CD4-positive, CD25-positive, alpha-beta regulatory T cell (primary cell): ENCODE measurements at regions not wholly inside any gene's neighbourhood (a gene's known extent, or its start where the extent isn't known, plus 50 kb on each side); places are given as distances from the start of the nearest gene placed in this dataset.
A peak's percentile ranks its signal among the peaks of the same experiment; 100 is the strongest.

Source experiments
- ATAC-seq, 2 donors: fragments of 150-1000 bp; cut with Tn5 transposase; one replicate each; pipeline ENCODE4 v1.10.0; 2021; ENCODE audit warnings: low read depth in 2 of 2, moderate number of reproducible peaks in 2 of 2, moderate library complexity in 1 of 2
- DNase-seq, 3 donors: peaks; one replicate each; pipeline versions ENCODE4 v3.0.0 to v3.0.0-alpha.2; 2012 to 2022; ENCODE audit warnings: mixed read lengths in 1 of 3
- H3K27ac ChIP-seq: one replicate; pipeline ENCODE4 v1.7.0; 2013; ENCODE audit warnings: mild to moderate bottlenecking, low read length; ENCODE audit not compliant: insufficient read depth, poor library complexity, severe bottlenecking
- H3K27me3 ChIP-seq: one replicate; pipeline ENCODE4 v1.7.0; 2013; ENCODE audit warnings: low read length; ENCODE audit not compliant: control insufficient read depth, insufficient read depth
- H3K36me3 ChIP-seq: one replicate; pipeline ENCODE4 v1.7.0; 2013; ENCODE audit warnings: mild to moderate bottlenecking, low read length, moderate library complexity; ENCODE audit not compliant: control insufficient read depth, insufficient read depth
- H3K4me1 ChIP-seq: 2 replicates; pipeline ENCODE4 v1.7.0; 2013; ENCODE audit warnings: mild to moderate bottlenecking, low read length; ENCODE audit not compliant: insufficient read depth, control insufficient read depth, poor library complexity, severe bottlenecking
- H3K4me3 ChIP-seq: one replicate; pipeline ENCODE4 v1.7.0; 2013; ENCODE audit warnings: low read depth, mild to moderate bottlenecking, low read length, moderate library complexity
- H3K9me3 ChIP-seq, 2 experiments: 1 replicate in 1 of 2; 2 replicates in 1 of 2; pipeline ENCODE4 v1.7.0; 2013; ENCODE audit warnings: low read length in 2 of 2, mild to moderate bottlenecking in 1 of 2, moderate library complexity in 1 of 2; ENCODE audit not compliant: control insufficient read depth in 2 of 2
- H3K27ac Mint-ChIP-seq, 3 donors: one replicate each; pipeline ENCODE4 v1.8.0; 2020 to 2022; ENCODE audit warnings: mild to moderate bottlenecking in 3 of 3, mixed read lengths in 3 of 3, moderate library complexity in 2 of 3
- H3K27me3 Mint-ChIP-seq: one replicate; pipeline ENCODE4 v1.8.0; 2022; ENCODE audit warnings: mild to moderate bottlenecking, mixed read lengths
- H3K36me3 Mint-ChIP-seq: one replicate; pipeline ENCODE4 v1.8.0; 2020; ENCODE audit warnings: mixed read lengths
- H3K4me1 Mint-ChIP-seq, 4 donors: one replicate each; pipeline ENCODE4 v1.8.0; 2020 to 2022; ENCODE audit warnings: mixed read lengths in 4 of 4, mild to moderate bottlenecking in 1 of 4
- H3K4me3 Mint-ChIP-seq, 4 donors: one replicate each; pipeline ENCODE4 v1.8.0; 2020 to 2022; ENCODE audit warnings: mild to moderate bottlenecking in 4 of 4, mixed read lengths in 4 of 4, moderate library complexity in 3 of 4
- H3K9me3 Mint-ChIP-seq, 7 donors: one replicate each; pipeline ENCODE4 v1.8.0; 2020 to 2022; ENCODE audit warnings: mixed read lengths in 7 of 7, mild to moderate bottlenecking in 3 of 7, moderate library complexity in 2 of 7

- no peaks in the 10 kb centered on the region for H3K36me3 ChIP-seq
- H3K27ac ChIP-seq = no peak overlapping the region
- no peaks in the 10 kb centered on the region for H3K4me1 ChIP-seq
- H3K4me3 ChIP-seq = no peak overlapping the region
- ATAC-seq = no peak
- Mint-ChIP-seq H3K27ac (no peak overlapping the region), H3K4me1 (no peaks in the 10 kb centered on the region), H3K9me3 (no peaks in the 10 kb centered on the region), H3K4me3 (no peak overlapping the region), H3K27me3 (peaks cover 12% of the 10 kb centered on the region), H3K36me3 (no peaks in the 10 kb centered on the region)
- peak in 2 of 3 donors; percentile 4 to 46 for DNase-seq
- no peaks in the 10 kb centered on the region for H3K27me3 ChIP-seq
- no peaks in the 10 kb centered on the region for H3K9me3 ChIP-seq
These were observed 73.3 kb downstream of the TASL start for GRCh38 chrX:30504309-30504708.

GRCh38 chrX:30495468-30495867 lies 82.1 kb downstream of the TASL start:
- ATAC-seq = no peak
- Mint-ChIP-seq H3K36me3 (no peaks in the 10 kb centered on the region), H3K4me1 (no peaks in the 10 kb centered on the region), H3K27me3 (peaks cover 5% of the 10 kb centered on the region), H3K9me3 (peaks cover 0 to 3% (median 0%) of the 10 kb centered on the region in 7 donors), H3K4me3 (no peak overlapping the region), H3K27ac (no peak overlapping the region)
- Histone ChIP-seq H3K27ac (no peak overlapping the region), H3K4me1 (no peaks in the 10 kb centered on the region), H3K36me3 (no peaks in the 10 kb centered on the region), H3K9me3 (no peaks in the 10 kb centered on the region), H3K4me3 (no peak overlapping the region), H3K27me3 (no peaks in the 10 kb centered on the region)
- no peak for DNase-seq

- Histone ChIP-seq H3K9me3 (no peaks in the 10 kb centered on the region), H3K27ac (no peak overlapping the region), H3K4me3 (no peak overlapping the region), H3K36me3 (no peaks in the 10 kb centered on the region), H3K27me3 (no peaks in the 10 kb centered on the region), H3K4me1 (no peaks in the 10 kb centered on the region)
- H3K27ac Mint-ChIP-seq = no peak overlapping the region
- ATAC-seq = no peak
- H3K4me3 Mint-ChIP-seq = no peak overlapping the region
- no peaks in the 10 kb centered on the region for H3K4me1 Mint-ChIP-seq
- H3K36me3 Mint-ChIP-seq = no peaks in the 10 kb centered on the region
- peaks cover 5% of the 10 kb centered on the region for H3K27me3 Mint-ChIP-seq
- H3K9me3 Mint-ChIP-seq = peaks cover 0 to under 1% (median 0%) of the 10 kb centered on the region in 7 donors
- DNase-seq = no peak
These were observed 84.2 kb downstream of the TASL start for GRCh38 chrX:30493348-30493747.

GRCh38 chrX:30489323-30489722 lies 88.2 kb downstream of the TASL start:
- peaks cover 0 to 2% (median 0%) of the 10 kb centered on the region in 7 donors for H3K9me3 Mint-ChIP-seq
- peaks cover 5% of the 10 kb centered on the region for H3K27me3 Mint-ChIP-seq
- H3K36me3 ChIP-seq = no peaks in the 10 kb centered on the region
- ATAC-seq (no peak), DNase-seq (no peak)
- no peak overlapping the region for H3K4me3 Mint-ChIP-seq
- no peaks in the 10 kb centered on the region for H3K27me3 ChIP-seq
- no peaks in the 10 kb centered on the region for H3K4me1 Mint-ChIP-seq
- H3K27ac ChIP-seq = no peak overlapping the region
- no peaks in the 10 kb centered on the region for H3K36me3 Mint-ChIP-seq
- H3K4me1 ChIP-seq = no peaks in the 10 kb centered on the region
- no peaks in the 10 kb centered on the region for H3K9me3 ChIP-seq
- no peak overlapping the region for H3K27ac Mint-ChIP-seq
- no peak overlapping the region for H3K4me3 ChIP-seq

- no peaks in the 10 kb centered on the region for H3K4me1 Mint-ChIP-seq
- no peak overlapping the region for H3K4me3 Mint-ChIP-seq
- no peak for DNase-seq
- no peak overlapping the region for H3K27ac ChIP-seq
- no peaks in the 10 kb centered on the region for H3K27me3 ChIP-seq
- no peaks in the 10 kb centered on the region for H3K36me3 ChIP-seq
- H3K27me3 Mint-ChIP-seq = peaks cover 5% of the 10 kb centered on the region
- H3K36me3 Mint-ChIP-seq = no peaks in the 10 kb centered on the region
- no peaks in the 10 kb centered on the region for H3K4me1 ChIP-seq
- H3K9me3 Mint-ChIP-seq = peaks cover 0 to 2% (median 0%) of the 10 kb centered on the region in 7 donors
- H3K27ac Mint-ChIP-seq = no peak overlapping the region
- H3K9me3 ChIP-seq = no peaks in the 10 kb centered on the region
- ATAC-seq = no peak
- no peak overlapping the region for H3K4me3 ChIP-seq
These were observed 89.5 kb downstream of the TASL start for GRCh38 chrX:30488092-30488491.

GRCh38 chrX:30483996-30484395 lies 93.6 kb downstream of the TASL start:
- Histone ChIP-seq H3K27me3 (no peaks in the 10 kb centered on the region), H3K9me3 (no peaks in the 10 kb centered on the region), H3K36me3 (no peaks in the 10 kb centered on the region), H3K4me1 (no peaks in the 10 kb centered on the region), H3K27ac (no peak overlapping the region), H3K4me3 (no peak overlapping the region)
- Mint-ChIP-seq H3K36me3 (no peaks in the 10 kb centered on the region), H3K27ac (no peak overlapping the region), H3K4me1 (no peaks in the 10 kb centered on the region), H3K27me3 (no peaks in the 10 kb centered on the region), H3K9me3 (peaks cover 0 to 2% (median 2%) of the 10 kb centered on the region in 7 donors), H3K4me3 (no peak overlapping the region)
- no peak for ATAC-seq
- no peak for DNase-seq

- no peaks in the 10 kb centered on the region for H3K36me3 ChIP-seq
- Mint-ChIP-seq H3K36me3 (no peaks in the 10 kb centered on the region), H3K4me1 (no peaks in the 10 kb centered on the region), H3K9me3 (peaks cover 0 to 3% (median 0%) of the 10 kb centered on the region in 7 donors), H3K27me3 (no peaks in the 10 kb centered on the region), H3K27ac (no peak overlapping the region), H3K4me3 (no peak overlapping the region)
- ATAC-seq (no peak), DNase-seq (no peak)
- no peak overlapping the region for H3K4me3 ChIP-seq
- H3K4me1 ChIP-seq = no peaks in the 10 kb centered on the region
- H3K27me3 ChIP-seq = no peaks in the 10 kb centered on the region
- H3K9me3 ChIP-seq = no peaks in the 10 kb centered on the region
- H3K27ac ChIP-seq = no peak overlapping the region
These were observed 109.1 kb downstream of the TASL start for GRCh38 chrX:30468471-30468870.
